DND-41 (cell line): ENCODE measurements at regions not wholly inside any gene's neighbourhood (a gene's known extent, or its start where the extent isn't known, plus 50 kb on each side); places are given as distances from the start of the nearest gene placed in this dataset.
"Not testable (repeated sequence)": the region's sequence is repeated elsewhere in the genome, so short reads cannot be mapped to it uniquely, and the experiment has no call there.

Source experiments
- ATAC-seq: fragments of 200-7000 bp; cut with Tn5 transposase; 3 replicates; pipeline ENCODE4 v1.9.1; 2021; ENCODE audit warnings: low read depth; ENCODE audit not compliant: insufficient read depth
- DNase-seq: peaks from one replicate; pipeline ENCODE4 v3.0.0-alpha.2; 2020
- H2AFZ ChIP-seq: 2 replicates; pipeline ENCODE4 v1.6.0; 2012; ENCODE audit warnings: low read depth, low read length
- H3K27ac ChIP-seq: 2 replicates; pipeline ENCODE4 v1.5.1; 2012; ENCODE audit warnings: low read length, inconsistent platforms
- H3K27me3 ChIP-seq: fragments of 200-600 bp; sonication (generic); 2 replicates; pipeline ENCODE4 v1.6.0; 2012; ENCODE audit warnings: low read length, mild to moderate bottlenecking, inconsistent platforms; ENCODE audit not compliant: insufficient read depth, poor library complexity
- H3K36me3 ChIP-seq: 2 replicates; pipeline ENCODE4 v1.5.1; 2012; ENCODE audit warnings: low read length, inconsistent platforms; ENCODE audit not compliant: insufficient read depth
- H3K4me1 ChIP-seq: 2 replicates; pipeline ENCODE4 v1.5.1; 2012; ENCODE audit warnings: mild to moderate bottlenecking, low read length; ENCODE audit not compliant: insufficient read depth
- H3K4me2 ChIP-seq: 2 replicates; pipeline ENCODE4 v1.6.0; 2012; ENCODE audit warnings: mild to moderate bottlenecking, moderate library complexity, low read length, inconsistent platforms; ENCODE audit not compliant: insufficient read depth
- H3K4me3 ChIP-seq, 2 experiments: fragments of 200-600 bp in 1 of 2; shearing (Covaris generic) in 1 of 2; 2 replicates each; pipeline ENCODE4 v1.5.1; 2012 to 2016; ENCODE audit warnings: inconsistent platforms in 2 of 2, low read length in 2 of 2, mild to moderate bottlenecking in 2 of 2, low read depth in 1 of 2, moderate library complexity in 1 of 2
- H3K79me2 ChIP-seq: 2 replicates; pipeline ENCODE4 v1.6.0; 2012; ENCODE audit warnings: low read length, inconsistent platforms; ENCODE audit not compliant: insufficient read depth
- H3K9ac ChIP-seq: 2 replicates; pipeline ENCODE4 v1.6.0; 2012; ENCODE audit warnings: low read depth, mild to moderate bottlenecking, inconsistent platforms, low read length, moderate library complexity
- H3K9me3 ChIP-seq: 2 replicates; pipeline ENCODE4 v1.5.1; 2012; ENCODE audit warnings: low read length, moderate library complexity, mild to moderate bottlenecking, inconsistent platforms; ENCODE audit not compliant: insufficient read depth, severe bottlenecking
- H4K20me1 ChIP-seq: 2 replicates; pipeline ENCODE4 v1.6.0; 2012; ENCODE audit warnings: low read length; ENCODE audit not compliant: insufficient read depth
- EZH2 ChIP-seq: IDR thresholded peaks from 3 replicates; pipeline ENCODE4 v1.6.1; 2012; ENCODE audit warnings: borderline replicate concordance, low read depth, mild to moderate bottlenecking, moderate library complexity, low read length, inconsistent platforms; ENCODE audit not compliant: severe bottlenecking
- TF ChIP-seq, protein P1 (sequence below): IDR thresholded peaks from 2 replicates; pipeline ENCODE4 v1.5.1; 2012; ENCODE audit warnings: borderline replicate concordance, low read length, moderate library complexity, mild to moderate bottlenecking; ENCODE audit not compliant: poor library complexity, severe bottlenecking; ENCODE audit errors: extremely low read depth

- ATAC-seq = no peak
- Histone ChIP-seq H3K27me3 (no peaks in the 10 kb centered on the region), H3K9me3 (no peaks in the 10 kb centered on the region), H2AFZ (no peak overlapping the region), H3K27ac (no peak overlapping the region), H3K4me2 (no peak overlapping the region), H3K4me3 (no peak overlapping the region), H3K36me3 (no peaks in the 10 kb centered on the region), H3K9ac (no peak overlapping the region), H3K4me1 (no peaks in the 10 kb centered on the region), H3K79me2 (no peaks in the 10 kb centered on the region), H4K20me1 (no peaks in the 10 kb centered on the region)
- no peak for DNase-seq
- TF ChIP-seq, protein P1, sequence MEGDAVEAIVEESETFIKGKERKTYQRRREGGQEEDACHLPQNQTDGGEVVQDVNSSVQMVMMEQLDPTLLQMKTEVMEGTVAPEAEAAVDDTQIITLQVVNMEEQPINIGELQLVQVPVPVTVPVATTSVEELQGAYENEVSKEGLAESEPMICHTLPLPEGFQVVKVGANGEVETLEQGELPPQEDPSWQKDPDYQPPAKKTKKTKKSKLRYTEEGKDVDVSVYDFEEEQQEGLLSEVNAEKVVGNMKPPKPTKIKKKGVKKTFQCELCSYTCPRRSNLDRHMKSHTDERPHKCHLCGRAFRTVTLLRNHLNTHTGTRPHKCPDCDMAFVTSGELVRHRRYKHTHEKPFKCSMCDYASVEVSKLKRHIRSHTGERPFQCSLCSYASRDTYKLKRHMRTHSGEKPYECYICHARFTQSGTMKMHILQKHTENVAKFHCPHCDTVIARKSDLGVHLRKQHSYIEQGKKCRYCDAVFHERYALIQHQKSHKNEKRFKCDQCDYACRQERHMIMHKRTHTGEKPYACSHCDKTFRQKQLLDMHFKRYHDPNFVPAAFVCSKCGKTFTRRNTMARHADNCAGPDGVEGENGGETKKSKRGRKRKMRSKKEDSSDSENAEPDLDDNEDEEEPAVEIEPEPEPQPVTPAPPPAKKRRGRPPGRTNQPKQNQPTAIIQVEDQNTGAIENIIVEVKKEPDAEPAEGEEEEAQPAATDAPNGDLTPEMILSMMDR = no peak
Observed at GRCh38 chr6:119430805-119431204, 81.2 kb upstream of the MAN1A1 start.

DNA sequence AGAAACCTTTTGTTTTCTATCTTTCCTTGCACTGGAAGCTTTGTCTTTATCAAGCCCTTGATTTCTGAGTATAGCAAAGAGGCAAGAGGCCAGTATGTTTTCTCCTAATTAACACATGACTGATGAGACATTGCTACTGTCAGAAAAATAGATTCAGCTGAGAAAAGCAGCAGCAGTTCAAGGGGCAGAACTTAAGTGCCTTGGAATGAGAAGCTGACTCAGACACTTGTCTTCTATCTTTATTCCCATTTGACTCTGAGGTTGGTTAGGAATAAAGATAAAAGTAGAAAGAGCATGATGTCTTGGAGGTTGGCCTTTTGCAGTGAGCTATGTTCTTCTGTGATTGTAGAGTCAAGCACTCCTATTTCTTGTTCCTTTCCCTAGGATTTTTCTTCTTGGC is 79.1 kb upstream of the MAN1A1 start:
- Histone ChIP-seq H3K79me2 (no peaks in the 10 kb centered on the region), H3K27ac (no peak overlapping the region), H3K9ac (no peak overlapping the region), H3K4me1 (no peaks in the 10 kb centered on the region), H3K4me3 (no peak overlapping the region), H4K20me1 (no peaks in the 10 kb centered on the region), H3K9me3 (no peaks in the 10 kb centered on the region), H3K27me3 (no peaks in the 10 kb centered on the region), H2AFZ (no peak overlapping the region), H3K36me3 (no peaks in the 10 kb centered on the region), H3K4me2 (no peak overlapping the region)
- DNase-seq (no peak), ATAC-seq (no peak)
- TF ChIP-seq, protein P1 = no peak
- TF ChIP-seq EZH2 = no peak

- Histone ChIP-seq H4K20me1 (no peaks in the 10 kb centered on the region), H3K9me3 (no peaks in the 10 kb centered on the region), H3K4me1 (no peaks in the 10 kb centered on the region), H3K79me2 (no peaks in the 10 kb centered on the region), H3K27ac (no peak overlapping the region), H2AFZ (no peak overlapping the region), H3K4me2 (no peak overlapping the region), H3K36me3 (no peaks in the 10 kb centered on the region), H3K9ac (no peak overlapping the region), H3K4me3 (no peak overlapping the region), H3K27me3 (no peaks in the 10 kb centered on the region)
- no peak for ATAC-seq
- no peak for DNase-seq
- TF ChIP-seq, protein P1 = no peak
- TF ChIP-seq EZH2 = no peak
Observed at GRCh38 chr6:119426619-119427018, 77.1 kb upstream of the MAN1A1 start.

DNA sequence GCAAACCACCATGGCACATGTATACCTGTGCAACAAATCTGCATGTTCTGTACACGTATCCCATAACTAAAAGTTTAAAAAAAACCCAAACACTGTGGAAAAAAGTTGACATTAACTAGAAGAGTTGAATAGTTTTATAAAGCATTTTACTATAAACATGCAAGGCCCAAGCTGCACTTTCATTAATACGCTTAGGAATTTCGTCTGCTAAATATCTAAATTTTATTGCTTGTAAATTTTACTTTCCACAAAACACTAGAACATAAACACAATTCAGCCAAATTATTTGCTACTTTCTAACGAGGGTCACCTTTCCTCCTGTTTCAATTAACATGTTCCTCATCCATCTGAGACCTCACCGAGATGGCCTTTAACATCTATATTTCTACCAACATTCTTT is 74.4 kb upstream of the MAN1A1 start:
- Histone ChIP-seq H2AFZ (no peak overlapping the region), H3K4me2 (no peak overlapping the region), H3K4me3 (no peak overlapping the region), H3K9me3 (no peaks in the 10 kb centered on the region), H3K9ac (no peak overlapping the region), H3K27ac (no peak overlapping the region), H3K27me3 (no peaks in the 10 kb centered on the region), H3K4me1 (no peaks in the 10 kb centered on the region), H3K79me2 (no peaks in the 10 kb centered on the region), H3K36me3 (no peaks in the 10 kb centered on the region), H4K20me1 (no peaks in the 10 kb centered on the region)
- TF ChIP-seq, protein P1 = no peak
- no peak for TF ChIP-seq EZH2
- ATAC-seq = no peak
- no peak for DNase-seq

GRCh38 chr6:119418084-119418483 is 68.5 kb upstream of the MAN1A1 start:
- H3K79me2 ChIP-seq, H3K4me1 ChIP-seq, H2AFZ ChIP-seq, H4K20me1 ChIP-seq, DNase-seq, H3K27me3 ChIP-seq, H3K4me2 ChIP-seq, H3K9ac ChIP-seq, ATAC-seq, H3K27ac ChIP-seq, H3K4me3 ChIP-seq, H3K36me3 ChIP-seq, H3K9me3 ChIP-seq: not testable (repeated sequence)
